ENCODE measurements at regions not wholly inside any gene's neighbourhood (a gene's known extent, or its start where the extent isn't known, plus 50 kb on each side); places are given as distances from the start of the nearest gene placed in this dataset.
"Not testable (repeated sequence)": the region's sequence is repeated elsewhere in the genome, so short reads cannot be mapped to it uniquely, and the experiment has no call there.

- DNase-seq = not testable (repeated sequence)
Observed at GRCh38 chr9:43089337-43089736, 905.9 kb downstream of the SPATA31A6 start.

GRCh38 chr9:43110376-43110775, 926.9 kb downstream of the SPATA31A6 start:
- DNase-seq = not testable (repeated sequence)

DNA sequence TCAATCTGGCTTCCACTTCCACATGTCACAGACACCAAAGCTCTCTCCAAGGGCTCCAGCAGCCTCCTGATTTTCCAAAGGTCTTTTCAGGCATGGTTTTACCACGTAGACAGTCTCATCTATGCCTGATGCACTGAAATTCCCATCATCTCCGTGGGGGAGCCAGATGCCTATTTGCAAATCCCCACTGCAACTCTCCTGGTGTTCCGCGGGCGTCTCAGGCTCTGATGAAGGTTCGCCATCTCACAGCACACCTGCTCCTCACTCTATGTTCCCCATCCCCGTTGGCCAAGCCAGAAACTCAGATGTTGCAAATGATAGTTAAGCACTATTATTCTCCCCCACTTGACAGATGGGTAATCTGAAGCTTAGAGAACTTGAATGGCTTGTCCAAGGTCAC, 929.4 kb downstream of the SPATA31A6 start:
- not testable (repeated sequence) for DNase-seq

- peak; percentile 39 for DNase-seq
Observed at GRCh38 chr9:43115813-43116229, 932.4 kb downstream of the SPATA31A6 start.

DNA sequence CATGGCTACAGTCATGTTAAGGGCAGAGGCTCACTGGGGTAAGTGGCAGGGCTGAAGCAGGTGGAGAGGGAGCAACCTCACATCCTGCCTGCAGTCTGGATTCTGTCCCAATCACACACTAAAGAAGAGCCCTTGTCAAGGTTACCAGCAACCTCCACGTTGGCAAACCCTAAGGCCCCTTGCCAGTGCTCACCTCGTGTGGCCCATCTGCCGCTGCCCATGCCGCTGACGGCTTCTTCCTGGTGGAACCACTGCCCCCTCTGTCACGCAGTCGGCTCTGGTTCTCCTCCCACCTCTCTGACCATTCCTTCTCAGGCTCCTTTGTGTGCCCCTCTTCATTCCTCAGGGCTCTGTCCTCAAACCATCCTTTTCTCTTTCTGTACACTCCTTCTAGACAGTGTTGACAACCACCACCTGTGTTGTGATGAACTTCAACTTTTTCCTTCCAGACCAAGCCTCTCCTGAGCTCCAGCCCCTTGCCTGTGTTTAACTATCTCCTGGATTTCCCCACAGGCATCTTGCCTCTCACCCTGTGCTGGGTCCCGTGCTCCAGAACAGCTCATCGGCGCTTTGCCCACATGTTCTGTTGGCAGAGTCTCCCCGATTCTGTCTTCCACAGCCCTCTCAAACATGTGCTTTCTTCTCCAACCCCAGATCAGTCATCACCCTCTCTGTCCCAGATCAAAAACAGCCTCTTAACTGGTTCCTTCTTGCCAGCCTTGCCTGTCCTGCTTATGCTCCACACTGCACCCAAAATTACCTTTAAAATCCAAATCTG, 934.8 kb downstream of the SPATA31A6 start:
- DNase-seq = not testable (repeated sequence)

GRCh38 chr9:43119565-43119964, 936.1 kb downstream of the SPATA31A6 start:
- DNase-seq = not testable (repeated sequence)

- not testable (repeated sequence) for DNase-seq
Observed at GRCh38 chr9:43119978-43120377, 936.5 kb downstream of the SPATA31A6 start.

DNA sequence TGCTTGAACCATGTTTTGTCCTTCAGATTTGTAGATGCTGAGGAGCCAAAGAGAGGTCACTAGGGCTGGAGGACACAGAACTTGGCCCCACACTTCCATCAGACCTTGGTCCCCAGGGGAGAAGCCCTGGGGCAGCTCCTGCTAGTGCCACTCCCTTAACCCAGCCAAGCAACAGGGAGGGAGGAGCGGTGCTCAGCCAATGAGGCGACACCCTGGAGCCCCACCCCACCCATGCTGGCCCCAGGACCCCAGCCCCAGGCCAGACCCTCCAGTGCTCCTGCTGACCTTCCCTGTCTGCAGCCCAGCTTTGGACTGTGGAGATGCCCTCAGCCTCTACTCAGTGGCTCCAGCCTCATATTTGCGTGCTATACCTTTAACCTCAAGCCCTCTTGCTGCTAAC, 942.4 kb downstream of the SPATA31A6 start:
- DNase-seq = not testable (repeated sequence)

DNA sequence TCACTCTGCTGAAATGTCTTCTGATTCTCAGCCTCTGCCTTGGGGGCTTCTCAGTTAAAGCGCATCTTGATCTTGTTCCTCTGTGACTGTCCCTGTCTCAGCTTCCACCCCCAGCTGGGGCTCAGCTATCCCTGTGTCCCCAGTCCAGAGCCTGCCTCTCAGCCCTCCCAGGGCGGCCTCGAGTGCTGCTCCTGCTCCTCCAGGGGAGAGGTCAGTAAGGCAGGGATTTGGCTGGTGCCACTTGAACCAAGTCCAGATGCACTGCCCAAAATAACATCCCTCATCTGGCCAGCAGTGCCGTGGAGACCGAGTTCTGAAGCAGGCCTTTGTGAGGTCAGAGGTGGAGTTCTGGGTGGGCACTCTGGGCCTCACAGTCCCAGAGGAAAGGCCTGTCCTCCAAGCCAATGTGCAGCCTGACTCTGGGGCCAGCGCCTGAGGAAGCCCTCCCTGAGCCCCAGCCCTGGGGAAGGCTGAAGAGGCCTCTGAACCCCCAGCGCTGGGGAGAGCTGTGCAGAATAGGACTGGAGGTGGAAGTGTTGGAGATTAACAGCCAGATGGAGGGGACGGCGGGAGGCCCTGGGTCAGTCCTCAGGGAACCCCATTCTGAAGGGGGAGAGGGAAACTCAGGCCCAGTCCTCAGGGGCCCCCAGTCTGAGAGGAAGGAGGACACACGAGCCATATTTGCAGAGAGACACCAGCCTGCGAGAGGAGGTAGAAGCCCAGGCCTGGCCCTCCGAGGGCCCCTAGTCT, 943.7 kb downstream of the SPATA31A6 start:
- not testable (repeated sequence) for DNase-seq

GRCh38 chr9:43127949-43128348, 944.5 kb downstream of the SPATA31A6 start:
- DNase-seq = not testable (repeated sequence)

- DNase-seq = peak; percentile 57
Observed at GRCh38 chr9:43130744-43131171, 947.3 kb downstream of the SPATA31A6 start.

GRCh38 chr9:43135440-43135839, 952.0 kb downstream of the SPATA31A6 start:
- DNase-seq = peak; percentile 66

DNA sequence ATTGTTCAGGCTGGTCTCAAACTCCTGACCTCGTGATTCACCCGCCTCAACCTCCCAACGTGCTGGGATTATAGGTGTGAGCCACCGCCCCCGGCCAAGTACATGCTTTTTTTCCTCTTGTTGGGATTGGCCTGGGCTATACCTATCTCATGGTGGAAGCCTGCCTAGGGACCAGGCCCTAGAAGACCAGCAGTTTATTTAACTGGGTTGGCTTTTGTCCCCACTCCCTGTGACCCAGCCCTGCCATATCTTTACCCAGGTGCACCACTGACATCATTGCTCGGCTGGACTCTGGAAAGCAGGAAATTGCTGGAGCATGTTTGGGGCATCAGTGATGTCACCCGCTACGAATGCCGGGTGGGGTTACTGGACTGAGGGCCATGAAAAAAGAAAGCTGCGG, 955.5 kb downstream of the SPATA31A6 start:
- peak; percentile 71 for DNase-seq

DNA sequence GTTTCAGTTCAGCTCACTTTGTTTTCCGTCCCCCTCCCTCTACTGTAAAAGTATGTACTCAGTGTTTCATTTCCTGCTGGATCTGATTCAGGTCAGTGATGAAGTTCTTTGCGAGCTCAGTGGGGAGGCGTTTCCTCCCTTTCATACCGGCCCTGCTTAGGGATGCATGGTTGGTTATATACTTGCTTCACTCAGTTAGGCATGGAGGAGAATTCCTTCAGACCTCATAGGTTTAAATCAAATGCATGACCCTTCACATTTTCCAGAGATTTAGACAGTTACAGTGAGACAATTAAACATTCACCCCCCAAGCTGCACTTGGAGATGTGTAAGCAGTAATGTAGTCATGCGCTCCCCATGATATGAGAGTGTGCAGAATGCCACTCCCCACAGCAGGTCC, 955.9 kb downstream of the SPATA31A6 start:
- not testable (repeated sequence) for DNase-seq

GRCh38 chr9:43139878-43140608, 956.6 kb downstream of the SPATA31A6 start:
- peak; percentile 88 for DNase-seq

Measured in dermis blood vessel endothelial cell (primary cell).